ENCODE measurements at regions not wholly inside any gene's neighbourhood (a gene's known extent, or its start where the extent isn't known, plus 50 kb on each side); places are given as distances from the start of the nearest gene placed in this dataset.

DNA sequence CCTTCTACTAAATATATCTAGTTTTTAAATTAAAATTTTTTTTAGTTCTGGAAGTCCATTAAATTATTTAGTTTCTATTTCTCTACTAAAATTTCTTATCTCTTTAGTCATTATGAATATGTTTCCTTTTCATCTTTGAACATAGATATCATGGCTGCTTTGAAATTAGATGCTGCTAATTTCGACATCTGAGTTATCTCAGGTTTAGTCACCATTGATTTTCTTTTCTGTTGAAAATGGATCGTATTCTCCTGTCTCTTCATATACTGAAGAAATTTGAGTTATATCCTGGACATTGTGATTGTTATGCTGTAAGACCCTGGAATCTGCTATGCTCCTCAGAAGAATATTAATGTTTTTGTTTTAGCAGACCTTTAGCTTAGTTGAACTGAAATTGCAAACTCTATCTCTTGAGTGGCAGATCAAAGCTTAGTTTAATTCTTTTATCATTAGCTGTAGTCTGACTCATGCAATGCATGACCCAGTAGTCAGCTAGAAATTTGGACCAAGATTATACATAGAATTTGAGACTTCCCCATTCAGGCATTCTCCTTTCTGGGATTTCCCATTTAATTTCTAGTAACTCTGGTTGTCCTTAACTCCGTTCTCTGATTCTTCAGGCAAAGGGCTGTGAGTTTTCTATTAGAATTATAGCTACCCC is 439.8 kb upstream of the IL12A start:
- no peak for DNase-seq (ENCODE audit: low spot score)
- TF ChIP-seq, protein P1, sequence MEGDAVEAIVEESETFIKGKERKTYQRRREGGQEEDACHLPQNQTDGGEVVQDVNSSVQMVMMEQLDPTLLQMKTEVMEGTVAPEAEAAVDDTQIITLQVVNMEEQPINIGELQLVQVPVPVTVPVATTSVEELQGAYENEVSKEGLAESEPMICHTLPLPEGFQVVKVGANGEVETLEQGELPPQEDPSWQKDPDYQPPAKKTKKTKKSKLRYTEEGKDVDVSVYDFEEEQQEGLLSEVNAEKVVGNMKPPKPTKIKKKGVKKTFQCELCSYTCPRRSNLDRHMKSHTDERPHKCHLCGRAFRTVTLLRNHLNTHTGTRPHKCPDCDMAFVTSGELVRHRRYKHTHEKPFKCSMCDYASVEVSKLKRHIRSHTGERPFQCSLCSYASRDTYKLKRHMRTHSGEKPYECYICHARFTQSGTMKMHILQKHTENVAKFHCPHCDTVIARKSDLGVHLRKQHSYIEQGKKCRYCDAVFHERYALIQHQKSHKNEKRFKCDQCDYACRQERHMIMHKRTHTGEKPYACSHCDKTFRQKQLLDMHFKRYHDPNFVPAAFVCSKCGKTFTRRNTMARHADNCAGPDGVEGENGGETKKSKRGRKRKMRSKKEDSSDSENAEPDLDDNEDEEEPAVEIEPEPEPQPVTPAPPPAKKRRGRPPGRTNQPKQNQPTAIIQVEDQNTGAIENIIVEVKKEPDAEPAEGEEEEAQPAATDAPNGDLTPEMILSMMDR (IDR thresholded peaks at IDR 0.05), result no peak
- H3K4me3 ChIP-seq, result no peak overlapping the region
- H3K27ac ChIP-seq, result no peak overlapping the region

DNA sequence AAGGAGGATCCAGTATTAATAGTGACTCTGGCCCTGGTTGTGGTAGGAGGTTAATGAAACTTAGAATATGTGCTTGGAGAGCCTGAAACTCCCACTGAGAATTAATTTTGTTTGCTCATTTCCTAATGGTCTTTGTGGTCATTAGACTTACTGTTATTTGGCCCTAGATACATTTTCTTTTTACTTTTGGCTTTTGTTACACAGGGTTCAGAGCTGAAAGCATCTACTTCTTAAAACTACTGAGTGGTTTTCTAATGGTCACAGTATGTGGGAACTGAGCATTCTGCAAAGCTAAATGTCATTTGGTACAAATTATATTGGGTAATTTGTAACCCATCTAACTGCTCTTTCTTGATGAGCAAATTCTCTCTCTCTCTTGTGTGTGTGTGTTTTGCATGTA is 433.4 kb upstream of the IL12A start:
- TF ChIP-seq, protein P1 (IDR thresholded peaks at IDR 0.05), result no peak
- no peak overlapping the region for H3K27ac ChIP-seq
- no peak overlapping the region for H3K4me3 ChIP-seq
- DNase-seq (ENCODE audit: low spot score), result no peak

DNA sequence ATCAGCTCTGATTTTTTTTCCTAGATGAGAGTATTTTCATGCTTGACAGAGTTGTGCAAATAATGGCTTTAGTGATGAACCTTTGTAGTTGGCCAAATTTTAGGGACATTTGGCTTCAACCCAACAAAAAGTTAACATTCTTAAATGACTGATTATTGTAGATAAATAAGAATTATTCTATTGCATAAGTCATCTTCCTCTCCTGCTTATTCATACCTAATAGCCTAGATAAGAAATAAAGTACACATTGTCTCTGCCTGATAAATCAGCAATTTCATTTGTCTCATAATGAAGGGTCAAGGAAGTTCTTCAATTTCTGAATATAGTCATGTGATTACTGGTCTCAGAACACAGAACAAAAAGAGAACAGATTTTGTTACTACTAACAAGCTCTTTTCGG is 428.9 kb upstream of the IL12A start:
- DNase-seq (ENCODE audit: low spot score), result no peak
- TF ChIP-seq, protein P1 (IDR thresholded peaks at IDR 0.05), result no peak
- H3K4me3 ChIP-seq, result no peak overlapping the region
- no peak overlapping the region for H3K27ac ChIP-seq

DNA sequence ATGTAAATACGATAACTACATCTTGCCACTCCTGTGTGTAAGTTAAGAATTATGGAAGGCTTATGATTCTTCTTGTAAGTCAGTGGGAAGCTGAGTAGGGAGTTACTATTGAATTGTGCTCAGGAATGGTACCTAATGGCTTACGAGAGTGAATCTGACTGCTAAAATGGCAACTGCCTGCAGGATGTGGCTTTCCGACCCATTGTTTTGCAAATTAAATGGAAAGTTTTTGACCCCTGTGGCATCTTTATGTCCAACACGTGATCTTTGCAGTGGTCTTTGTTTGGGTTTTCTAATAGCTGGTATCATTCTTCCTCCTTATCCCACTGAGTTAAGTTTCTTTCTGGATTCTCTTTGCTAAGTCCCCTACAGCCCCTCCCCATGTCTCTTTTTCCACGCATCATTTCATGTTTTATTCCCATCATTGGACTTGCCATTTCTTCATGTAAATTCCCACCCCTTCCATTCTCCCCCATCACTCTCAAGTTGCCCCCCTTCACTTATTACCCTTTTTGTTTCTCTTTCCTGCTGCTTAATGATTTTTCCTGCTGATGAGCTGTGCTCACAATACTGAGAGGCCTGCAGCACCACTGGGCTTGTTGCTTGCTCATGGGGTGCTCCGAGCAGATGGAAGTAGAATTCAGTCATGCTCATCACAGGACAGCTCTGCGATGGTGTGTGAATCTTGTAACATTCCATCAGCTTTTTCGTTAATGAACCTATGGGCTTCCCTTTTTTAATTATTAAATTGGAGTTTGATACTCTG is 428.2 kb upstream of the IL12A start:
- no peak overlapping the region for H3K27ac ChIP-seq
- DNase-seq (ENCODE audit: low spot score), result no peak
- H3K4me3 ChIP-seq, result no peak overlapping the region
- TF ChIP-seq, protein P1 (IDR thresholded peaks at IDR 0.05), result no peak

DNA sequence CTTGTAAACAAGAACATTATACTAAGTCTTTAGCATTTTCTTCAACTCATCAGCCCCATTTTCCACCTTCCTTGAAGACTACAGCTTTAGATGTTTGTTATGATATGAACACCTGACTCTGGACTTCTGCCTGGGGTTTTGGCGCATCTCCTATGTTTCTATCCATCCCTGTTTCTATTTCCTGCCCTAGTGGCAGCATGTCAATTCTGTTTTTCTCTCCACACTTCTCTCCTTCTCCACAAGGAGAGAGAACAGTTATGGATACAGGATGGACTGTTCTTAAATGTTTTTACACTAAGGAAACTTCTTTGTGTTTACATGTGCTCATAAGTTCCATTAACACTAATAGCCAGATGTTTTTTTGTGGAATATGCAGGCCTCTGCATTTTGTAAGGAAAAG is 423.3 kb upstream of the IL12A start:
- Histone ChIP-seq H3K4me3 (no peak overlapping the region), H3K27ac (no peak overlapping the region)
- no peak for DNase-seq (ENCODE audit: low spot score)
- TF ChIP-seq, protein P1 (IDR thresholded peaks at IDR 0.05), result no peak

DNA sequence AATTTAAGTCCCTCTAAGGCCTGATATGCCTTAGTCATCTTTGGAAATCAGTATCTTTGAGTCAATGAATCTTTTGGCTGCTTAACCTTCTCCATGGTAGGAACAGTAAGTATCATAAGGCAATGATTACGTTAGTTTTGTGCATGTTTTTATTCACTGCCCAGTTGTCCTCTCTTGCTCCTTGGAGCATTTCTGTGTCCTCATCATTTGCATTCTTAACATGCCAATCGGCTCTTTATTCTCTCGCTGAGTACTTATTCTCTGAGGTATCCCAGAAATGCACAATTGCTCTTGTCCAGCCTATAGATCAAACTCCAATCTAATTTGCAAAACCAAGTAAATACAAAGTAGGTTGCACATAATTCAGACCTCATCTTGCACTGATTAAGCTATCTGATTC is 405.0 kb upstream of the IL12A start:
- TF ChIP-seq, protein P1 (IDR thresholded peaks at IDR 0.05), result no peak
- Histone ChIP-seq H3K4me3 (no peak overlapping the region), H3K27ac (no peak overlapping the region)
- DNase-seq (ENCODE audit: low spot score), result no peak

DNA sequence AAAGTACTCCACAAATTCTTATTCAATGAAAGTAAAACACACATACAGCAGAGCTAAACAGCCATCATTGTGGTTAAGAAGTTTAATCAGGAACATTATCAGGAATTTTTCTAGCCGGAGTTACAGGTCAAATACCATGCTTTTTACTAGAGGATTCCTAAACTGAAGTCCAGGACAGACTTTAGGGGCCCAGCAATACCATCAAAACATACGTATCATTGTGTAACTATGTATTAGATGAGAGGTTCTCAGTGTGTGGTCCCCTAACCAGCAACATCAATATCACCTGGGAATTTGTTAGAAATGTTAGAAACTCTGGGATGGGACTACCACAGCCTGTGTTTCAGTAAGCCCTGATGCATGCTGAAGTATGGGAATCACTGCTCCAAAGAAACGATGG is 404.2 kb upstream of the IL12A start:
- TF ChIP-seq, protein P1 (IDR thresholded peaks at IDR 0.05), result no peak
- no peak overlapping the region for H3K4me3 ChIP-seq
- no peak overlapping the region for H3K27ac ChIP-seq
- no peak for DNase-seq (ENCODE audit: low spot score)

Data from coronary artery (tissue), 2 donors.